Chondrocyte (in vitro differentiated cells): ENCODE measurements at regions not wholly inside any gene's neighbourhood (a gene's known extent, or its start where the extent isn't known, plus 50 kb on each side); places are given as distances from the start of the nearest gene placed in this dataset.

Experiments
- DNase-seq: peaks from one replicate; pipeline ENCODE4 v3.0.0; 2021; ENCODE audit warnings: mixed read lengths, low spot score
- H3K27ac Mint-ChIP-seq: one replicate; pipeline ENCODE4 v1.8.0; 2021; ENCODE audit warnings: mild to moderate bottlenecking, moderate library complexity, mixed read lengths; ENCODE audit not compliant: unreplicated experiment
- H3K27me3 Mint-ChIP-seq: 2 replicates; pipeline ENCODE4 v1.8.0; 2021; ENCODE audit warnings: low read depth, mixed read lengths
- H3K36me3 Mint-ChIP-seq: 2 replicates; pipeline ENCODE4 v1.8.0; 2021; ENCODE audit warnings: low read depth, mixed read lengths
- H3K4me1 Mint-ChIP-seq: 2 replicates; pipeline ENCODE4 v1.8.0; 2021; ENCODE audit warnings: low read depth, mild to moderate bottlenecking, mixed read lengths
- H3K4me3 Mint-ChIP-seq: one replicate; pipeline ENCODE4 v1.8.0; 2021; ENCODE audit warnings: mild to moderate bottlenecking, moderate library complexity, mixed read lengths; ENCODE audit not compliant: unreplicated experiment
- H3K9me3 Mint-ChIP-seq: 2 replicates; pipeline ENCODE4 v1.8.0; 2021; ENCODE audit warnings: low read depth, mixed read lengths
- TF ChIP-seq, protein P1 (sequence below): fragments of 200-600 bp; sonication (generic); IDR thresholded peaks from 2 replicates; pipeline ENCODE4 v1.5.0; 2021; ENCODE audit warnings: antibody characterized with exemption, mild to moderate bottlenecking, moderate library complexity

DNA sequence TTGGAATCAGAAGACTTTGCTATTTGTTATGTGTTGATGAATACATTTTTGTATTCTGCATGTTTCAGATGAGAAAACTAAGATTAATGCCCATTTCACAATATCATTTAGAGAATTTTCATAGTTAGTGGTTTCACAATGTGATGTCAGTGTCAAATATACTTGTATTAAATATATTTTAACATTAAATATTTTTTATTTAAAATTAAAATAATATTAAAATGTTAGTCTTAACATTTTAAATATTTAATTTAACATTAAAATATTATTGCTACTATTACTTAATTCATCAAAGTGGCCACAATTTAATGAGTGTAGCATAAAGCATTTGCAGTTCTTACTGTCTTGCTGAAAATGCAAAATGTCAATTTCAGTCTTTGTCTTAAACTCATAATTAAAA, 478.8 kb downstream of the KCNJ2 start:
- Mint-ChIP-seq H3K27ac (no peak overlapping the region), H3K27me3 (no peaks in the 10 kb centered on the region), H3K4me1 (no peaks in the 10 kb centered on the region), H3K4me3 (no peak overlapping the region), H3K9me3 (peaks cover 14% of the 10 kb centered on the region), H3K36me3 (peaks cover 4% of the 10 kb centered on the region)
- DNase-seq: no peak
- TF ChIP-seq, protein P1, sequence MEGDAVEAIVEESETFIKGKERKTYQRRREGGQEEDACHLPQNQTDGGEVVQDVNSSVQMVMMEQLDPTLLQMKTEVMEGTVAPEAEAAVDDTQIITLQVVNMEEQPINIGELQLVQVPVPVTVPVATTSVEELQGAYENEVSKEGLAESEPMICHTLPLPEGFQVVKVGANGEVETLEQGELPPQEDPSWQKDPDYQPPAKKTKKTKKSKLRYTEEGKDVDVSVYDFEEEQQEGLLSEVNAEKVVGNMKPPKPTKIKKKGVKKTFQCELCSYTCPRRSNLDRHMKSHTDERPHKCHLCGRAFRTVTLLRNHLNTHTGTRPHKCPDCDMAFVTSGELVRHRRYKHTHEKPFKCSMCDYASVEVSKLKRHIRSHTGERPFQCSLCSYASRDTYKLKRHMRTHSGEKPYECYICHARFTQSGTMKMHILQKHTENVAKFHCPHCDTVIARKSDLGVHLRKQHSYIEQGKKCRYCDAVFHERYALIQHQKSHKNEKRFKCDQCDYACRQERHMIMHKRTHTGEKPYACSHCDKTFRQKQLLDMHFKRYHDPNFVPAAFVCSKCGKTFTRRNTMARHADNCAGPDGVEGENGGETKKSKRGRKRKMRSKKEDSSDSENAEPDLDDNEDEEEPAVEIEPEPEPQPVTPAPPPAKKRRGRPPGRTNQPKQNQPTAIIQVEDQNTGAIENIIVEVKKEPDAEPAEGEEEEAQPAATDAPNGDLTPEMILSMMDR: no peak

DNA sequence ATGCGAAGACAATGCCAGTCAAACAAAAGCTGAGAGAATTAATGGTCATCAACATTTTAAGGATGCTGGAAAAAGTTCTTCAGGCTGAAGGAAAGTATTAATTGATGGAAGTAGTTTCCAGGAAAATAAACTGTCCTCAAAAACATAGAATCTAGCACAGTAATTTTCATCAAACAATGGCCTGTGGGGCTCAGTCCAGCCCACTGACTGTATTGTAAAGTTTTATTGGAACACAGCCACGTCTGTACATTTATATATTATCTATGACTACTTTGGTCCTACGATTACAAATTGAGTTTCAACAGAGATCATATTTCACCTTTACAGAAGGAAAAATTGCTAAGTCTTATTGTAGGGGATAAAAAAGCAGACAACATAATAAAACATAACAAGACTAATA, 484.5 kb downstream of the KCNJ2 start:
- no peaks in the 10 kb centered on the region for H3K36me3 Mint-ChIP-seq
- TF ChIP-seq, protein P1: no peak
- H3K27ac Mint-ChIP-seq: no peak overlapping the region
- no peaks in the 10 kb centered on the region for H3K9me3 Mint-ChIP-seq
- H3K27me3 Mint-ChIP-seq: no peaks in the 10 kb centered on the region
- no peaks in the 10 kb centered on the region for H3K4me1 Mint-ChIP-seq
- no peak for DNase-seq
- no peak overlapping the region for H3K4me3 Mint-ChIP-seq

DNA sequence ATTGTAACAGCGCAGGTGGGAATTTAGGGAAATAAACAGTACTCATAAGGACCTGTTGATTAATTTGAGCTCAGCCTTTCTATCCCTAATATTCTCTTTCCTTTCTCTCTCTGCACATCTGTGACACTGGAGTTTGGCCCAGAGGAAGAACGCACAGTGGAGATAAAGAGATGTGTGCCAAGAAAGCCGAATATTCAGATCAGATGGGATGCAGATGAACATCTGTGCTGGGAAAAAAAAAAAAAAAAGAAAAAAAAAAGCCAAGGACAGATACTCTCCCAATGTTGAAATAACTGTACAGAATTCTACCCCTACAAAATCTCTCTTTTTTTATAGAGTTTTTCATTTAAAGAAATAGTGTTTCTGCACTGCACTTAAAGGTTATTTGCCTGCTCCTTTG, 485.4 kb downstream of the KCNJ2 start:
- no peaks in the 10 kb centered on the region for H3K27me3 Mint-ChIP-seq
- H3K9me3 Mint-ChIP-seq: no peaks in the 10 kb centered on the region
- TF ChIP-seq, protein P1: no peak
- H3K4me1 Mint-ChIP-seq: no peaks in the 10 kb centered on the region
- no peak overlapping the region for H3K27ac Mint-ChIP-seq
- no peak overlapping the region for H3K4me3 Mint-ChIP-seq
- DNase-seq: no peak
- H3K36me3 Mint-ChIP-seq: no peaks in the 10 kb centered on the region

DNA sequence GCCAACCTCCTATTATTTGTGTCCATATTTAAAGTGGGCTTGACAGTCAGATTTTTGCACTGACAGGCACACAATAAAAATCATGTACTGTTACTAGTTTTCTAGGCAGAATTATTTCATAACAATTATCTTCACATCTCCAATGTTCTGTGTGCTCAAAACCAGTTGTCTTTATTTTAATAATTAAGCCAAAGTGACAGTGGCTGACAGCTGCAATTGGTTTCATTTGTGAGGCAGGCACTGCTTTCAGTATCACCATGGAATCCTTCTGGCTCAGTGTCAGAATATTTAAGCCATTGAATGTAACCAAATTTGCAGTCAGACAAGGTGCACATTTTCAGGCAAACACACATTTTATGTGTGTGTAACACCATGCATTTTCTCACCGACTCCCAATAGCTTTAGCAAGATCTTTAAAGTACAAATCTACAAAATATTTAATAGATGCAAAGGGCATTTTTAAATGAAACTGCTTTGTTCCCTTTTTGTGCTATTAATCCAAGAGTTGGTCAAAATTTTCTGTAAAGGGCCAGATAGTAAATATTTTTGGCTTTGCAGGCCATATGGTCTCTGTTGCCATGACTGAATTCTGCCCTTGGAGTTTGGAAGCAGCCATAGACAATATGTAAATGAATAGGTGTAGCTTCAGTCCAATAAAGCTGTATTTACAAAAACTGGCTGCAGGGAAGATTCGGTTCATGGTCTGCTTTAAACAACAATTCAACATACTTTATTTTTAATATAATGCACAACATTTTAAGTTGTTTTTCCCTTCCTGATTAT, 486.0 kb downstream of the KCNJ2 start:
- H3K9me3 Mint-ChIP-seq: no peaks in the 10 kb centered on the region
- H3K4me1 Mint-ChIP-seq: no peaks in the 10 kb centered on the region
- H3K36me3 Mint-ChIP-seq: no peaks in the 10 kb centered on the region
- no peak for DNase-seq
- TF ChIP-seq, protein P1: no peak
- H3K27ac Mint-ChIP-seq: no peak overlapping the region
- H3K27me3 Mint-ChIP-seq: no peaks in the 10 kb centered on the region
- no peak overlapping the region for H3K4me3 Mint-ChIP-seq

DNA sequence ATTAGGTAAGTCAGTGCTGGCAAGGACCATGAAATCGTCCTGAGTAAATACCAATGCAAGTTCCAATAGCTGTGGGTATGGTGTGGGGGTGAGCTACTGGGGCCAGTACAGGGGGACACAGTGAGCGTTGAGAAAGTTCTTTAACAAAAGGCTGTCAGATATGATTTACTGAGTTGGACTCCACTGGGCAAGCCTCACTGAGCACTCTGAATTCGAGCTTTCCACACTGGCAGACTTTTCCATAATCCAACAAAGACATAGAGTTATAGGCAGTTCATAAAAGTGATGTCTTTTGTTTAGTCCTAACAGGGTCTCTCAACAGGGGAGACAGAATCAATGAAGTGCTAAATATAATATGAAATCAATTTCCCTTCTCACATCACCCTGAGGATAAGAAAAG, 489.0 kb downstream of the KCNJ2 start:
- Mint-ChIP-seq H3K9me3 (no peaks in the 10 kb centered on the region), H3K36me3 (no peaks in the 10 kb centered on the region), H3K4me3 (no peak overlapping the region), H3K4me1 (no peaks in the 10 kb centered on the region), H3K27me3 (no peaks in the 10 kb centered on the region), H3K27ac (no peak overlapping the region)
- DNase-seq: no peak
- TF ChIP-seq, protein P1: no peak
